ENCODE measurements at regions not wholly inside any gene's neighbourhood (a gene's known extent, or its start where the extent isn't known, plus 50 kb on each side); places are given as distances from the start of the nearest gene placed in this dataset.

GRCh38 chr9:129338724-129339430, 160.8 kb upstream of the IER5L start:
- no peak for DNase-seq

DNA sequence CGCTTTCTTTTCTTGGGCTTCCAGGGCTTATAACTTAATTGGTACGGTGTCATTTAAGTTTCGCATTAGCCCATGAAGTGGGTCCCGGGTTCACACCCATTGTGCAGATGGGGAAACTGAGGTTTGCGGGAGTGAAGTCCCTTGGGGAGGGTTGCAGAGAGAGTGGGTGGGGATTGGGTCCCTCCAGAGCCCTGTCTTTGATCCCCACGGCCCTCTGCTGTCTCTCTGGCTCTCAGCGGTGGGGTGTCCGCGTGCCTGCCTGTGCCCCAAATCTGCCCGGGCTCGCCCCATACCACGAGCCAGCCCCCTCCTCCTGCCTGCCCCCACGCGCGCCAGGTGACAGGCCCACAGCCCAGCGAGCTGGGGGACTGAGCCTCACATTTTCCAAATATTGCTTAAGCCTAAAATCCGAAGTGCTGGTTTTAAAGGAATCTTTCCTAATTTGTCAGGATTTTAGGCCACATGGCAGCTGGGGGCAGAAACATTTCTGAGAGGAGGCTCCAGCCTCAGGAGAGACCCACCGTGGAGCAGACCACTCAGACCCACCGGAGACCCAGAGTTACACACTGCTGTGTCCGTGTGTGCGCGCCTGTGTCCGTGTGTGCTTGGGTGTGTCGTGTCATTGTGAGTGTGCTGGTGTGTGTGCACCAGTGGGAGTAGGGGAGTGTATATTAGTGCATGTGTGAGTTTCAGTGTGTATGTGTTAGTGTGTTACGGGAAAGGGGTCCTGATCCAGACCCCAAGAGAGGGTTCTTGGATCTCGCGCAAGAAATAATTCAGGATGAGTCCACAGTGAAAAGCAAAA, 159.5 kb upstream of the IER5L start:
- DNase-seq = no peak

DNA sequence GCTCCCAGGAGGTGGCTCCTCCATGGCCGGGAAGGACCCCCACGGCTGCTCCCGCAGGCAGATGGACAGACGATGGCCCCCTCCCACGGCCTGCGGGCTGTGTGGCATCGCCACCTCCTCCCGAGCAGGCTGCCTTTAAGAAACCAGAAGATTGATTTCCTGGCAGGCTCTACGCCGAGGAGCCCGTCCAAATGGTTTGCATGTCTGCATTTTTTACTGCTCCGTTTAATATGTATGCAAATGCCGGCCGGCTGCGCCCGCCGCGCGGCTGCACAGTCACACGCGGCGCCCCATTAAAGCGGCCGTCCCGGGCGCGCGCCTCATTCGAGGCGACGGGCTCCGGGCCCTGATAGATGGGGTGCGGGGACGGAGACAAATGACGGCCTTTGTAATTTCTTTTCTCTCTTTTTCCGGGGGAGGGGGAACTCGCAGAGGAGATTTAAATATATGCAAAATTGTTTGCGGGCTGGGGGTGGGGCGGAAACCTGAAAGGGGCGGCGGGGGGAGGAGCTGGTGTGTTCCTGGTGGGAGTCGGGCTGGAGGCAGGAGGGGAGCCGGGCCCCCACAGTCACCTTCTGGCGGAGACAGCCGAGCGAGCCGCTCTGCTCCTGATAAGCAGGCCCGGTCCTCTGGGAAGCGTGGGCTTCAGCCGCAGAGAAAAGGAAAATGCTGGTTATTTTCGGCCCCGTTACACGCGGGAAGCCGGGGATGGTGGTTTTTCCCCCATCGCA, 158.7 kb upstream of the IER5L start:
- no peak for DNase-seq

- no peak for DNase-seq
Measured at GRCh38 chr9:129336130-129336528, 158.1 kb upstream of the IER5L start.

- DNase-seq = no peak
Measured at GRCh38 chr9:129335464-129336129, 157.5 kb upstream of the IER5L start.

GRCh38 chr9:129334105-129334935, 156.3 kb upstream of the IER5L start:
- DNase-seq = peak; percentile 64 to 86

GRCh38 chr9:129333617-129334104, 155.6 kb upstream of the IER5L start:
- peak in 1 of 2 experiments; percentile 80 for DNase-seq

DNA sequence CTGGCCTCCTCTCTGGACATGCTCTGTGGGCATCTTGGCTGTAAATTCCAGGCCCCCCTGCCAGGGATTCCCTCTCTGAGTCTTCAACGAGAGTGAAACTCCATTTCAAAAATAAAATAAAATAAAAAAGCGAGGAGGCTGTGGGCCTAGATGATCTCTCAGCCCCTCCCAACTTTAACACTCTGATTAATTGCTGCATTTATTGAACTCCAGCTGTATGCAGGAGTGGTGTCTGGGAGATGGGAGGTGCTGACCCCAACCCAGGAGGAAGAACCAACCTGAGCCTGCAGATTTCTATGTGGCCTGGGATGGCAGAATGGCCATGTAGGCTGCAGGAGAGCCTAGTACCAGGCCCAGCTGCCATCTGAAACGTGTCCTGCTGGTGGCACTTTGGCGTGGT, 154.5 kb upstream of the IER5L start:
- no peak for DNase-seq

DNA sequence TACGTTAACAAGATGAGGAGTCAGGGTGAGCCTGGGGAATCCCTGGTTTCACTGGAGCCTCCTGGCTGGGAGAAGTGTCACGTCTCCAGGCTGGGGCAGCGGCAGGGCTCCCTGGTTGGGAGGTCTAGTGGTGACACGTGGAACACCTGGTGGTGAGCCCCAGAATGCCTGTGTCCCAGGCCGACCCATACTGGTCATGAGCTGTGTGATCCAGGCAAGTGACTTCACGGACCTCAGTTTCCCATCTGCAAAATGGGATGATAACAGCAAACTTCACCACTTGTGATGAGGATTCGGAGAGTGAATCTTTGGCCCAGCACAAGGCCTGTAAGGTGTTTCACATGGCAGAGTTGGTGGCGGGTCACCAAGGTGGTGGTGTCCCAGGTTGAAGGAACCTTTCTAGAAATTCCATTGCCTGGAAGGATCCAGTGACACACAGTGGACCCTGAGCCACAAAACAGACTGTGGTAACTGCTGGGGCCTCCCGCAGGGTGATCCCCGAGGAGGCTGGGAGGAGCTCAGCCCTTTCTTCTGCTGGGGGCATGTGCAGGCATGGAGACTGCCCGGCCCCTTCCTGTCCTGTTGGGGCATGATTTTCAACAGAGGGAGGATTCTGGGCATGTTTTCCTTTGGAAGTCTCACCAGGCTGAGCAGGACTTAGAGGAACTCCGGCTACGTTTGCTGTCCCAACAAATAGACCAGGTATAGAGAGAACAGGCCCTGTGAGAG, 153.9 kb upstream of the IER5L start:
- DNase-seq = no peak

- no peak for DNase-seq
Measured at GRCh38 chr9:129331493-129331765, 153.4 kb upstream of the IER5L start.

GRCh38 chr9:129330711-129331492, 152.8 kb upstream of the IER5L start:
- DNase-seq = peak in 1 of 2 experiments; percentile 51

DNA sequence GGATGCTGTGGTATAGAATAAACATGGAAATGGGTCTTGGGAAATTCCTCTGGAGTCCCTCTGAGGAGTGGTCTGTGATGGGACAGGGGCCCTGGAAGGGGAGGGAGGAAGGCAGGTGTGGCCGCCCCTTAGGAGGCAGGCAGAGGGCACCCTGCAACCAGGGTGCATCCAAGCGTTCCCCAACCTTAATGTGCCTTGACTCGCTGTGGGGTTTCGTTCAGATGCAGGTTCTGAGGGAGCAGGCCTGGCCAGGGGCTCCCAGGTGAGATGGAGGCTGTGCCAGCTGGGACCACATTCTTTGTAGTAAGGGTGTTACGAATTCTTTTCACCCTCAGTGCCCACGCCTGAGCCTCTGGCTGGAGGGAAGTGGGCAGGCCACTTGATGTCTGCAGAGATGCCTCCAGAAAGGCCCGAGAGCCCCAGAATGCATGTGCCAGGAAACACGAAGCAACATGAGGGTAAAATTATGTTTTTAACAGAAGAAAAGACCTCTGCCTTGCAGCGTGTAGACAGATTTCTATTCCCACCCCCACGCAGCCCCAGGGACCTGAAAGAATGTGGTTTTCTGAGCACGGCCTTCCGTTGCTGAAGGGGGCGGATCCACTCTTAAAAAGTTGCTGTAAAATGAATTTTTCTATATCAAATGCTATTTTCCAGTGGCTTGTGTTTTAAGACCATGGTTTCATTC, 150.4 kb upstream of the IER5L start:
- no peak for DNase-seq

DNA sequence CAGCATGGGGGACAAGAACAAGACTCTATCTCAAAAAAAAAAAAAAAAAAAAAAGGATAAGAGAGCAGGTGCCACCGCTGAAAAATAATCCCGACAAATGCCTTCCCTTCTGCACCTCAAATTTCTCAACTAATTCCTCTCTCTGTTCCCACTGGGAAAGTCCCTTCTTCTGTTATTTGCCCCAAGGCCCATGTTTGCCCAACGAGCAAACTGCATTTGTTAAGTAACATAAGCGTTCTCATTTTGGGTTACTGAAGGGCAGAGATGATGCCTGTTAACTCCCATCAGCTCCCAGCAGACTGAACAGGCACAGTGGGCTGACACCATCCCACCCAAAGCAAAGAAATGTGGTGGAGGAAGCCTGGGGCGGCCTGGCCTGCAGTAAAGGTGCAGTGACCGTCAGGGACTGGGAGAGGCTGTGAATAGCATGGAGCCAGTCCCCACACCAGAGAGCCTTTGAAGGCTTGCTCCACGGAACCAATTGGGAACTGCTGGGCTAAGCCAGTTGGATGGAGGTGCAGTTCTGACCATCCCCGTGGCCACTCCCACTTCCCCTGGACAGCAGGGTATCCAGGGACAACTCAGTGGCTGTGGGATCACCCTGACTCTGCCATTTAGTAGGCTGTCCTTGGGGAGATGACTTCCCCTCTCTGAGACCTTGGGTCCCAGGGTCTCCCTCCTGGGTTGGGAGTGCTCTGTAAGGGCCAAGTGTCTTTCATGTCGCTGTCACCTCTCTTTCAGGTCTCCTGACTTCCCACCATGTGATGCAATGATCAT, 149.7 kb upstream of the IER5L start:
- no peak for DNase-seq

DNA sequence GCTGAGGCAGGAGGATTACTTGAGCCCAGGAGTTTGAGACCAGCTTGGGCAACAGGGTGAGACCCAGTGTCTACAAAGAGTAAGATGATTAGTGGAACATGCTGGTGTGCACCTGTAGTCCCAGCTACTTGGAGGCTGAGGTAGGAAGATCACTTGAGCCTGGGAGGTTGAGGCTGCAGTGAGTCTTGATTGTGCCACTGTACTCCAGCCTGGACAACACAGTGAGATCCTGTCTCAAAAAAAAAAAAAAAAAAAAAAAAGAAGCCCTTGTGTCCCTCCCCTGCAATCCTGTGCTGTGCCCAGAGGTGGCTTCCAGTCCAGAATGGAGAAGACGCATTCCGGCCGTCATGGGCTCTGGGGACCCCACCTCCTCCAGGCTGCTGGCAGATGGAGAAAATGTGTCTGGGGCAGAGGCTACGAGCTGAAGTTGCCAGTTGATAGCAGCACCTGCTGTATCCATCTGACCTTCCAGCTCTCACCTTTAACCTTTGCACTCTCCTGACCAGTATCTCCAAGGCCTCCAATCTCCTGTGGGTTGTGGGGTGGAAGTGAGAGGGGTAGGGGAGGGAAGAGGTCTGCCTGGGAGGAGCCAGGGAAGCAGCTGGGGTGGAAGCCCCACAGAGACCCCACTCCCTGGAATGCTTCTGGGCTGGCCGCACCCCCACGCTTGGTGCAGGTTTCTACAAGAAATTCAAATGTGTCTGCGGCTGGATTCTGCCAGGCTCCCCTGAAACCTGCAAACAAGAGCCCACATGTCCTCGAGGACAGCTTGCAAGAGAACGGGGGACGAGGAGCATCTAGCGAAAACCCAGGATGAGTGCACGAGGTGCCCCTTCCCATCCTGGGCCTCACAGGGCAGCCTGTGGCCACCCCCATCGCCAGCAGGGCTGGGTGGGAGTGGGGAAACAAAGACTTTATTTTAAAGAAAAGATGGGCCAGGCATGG, 148.3 kb upstream of the IER5L start:
- DNase-seq = no peak

GRCh38 chr9:129324808-129325502, 146.9 kb upstream of the IER5L start:
- no peak for DNase-seq

- no peak for DNase-seq
Measured at GRCh38 chr9:129323999-129324553, 146.0 kb upstream of the IER5L start.

GRCh38 chr9:129323376-129323998, 145.4 kb upstream of the IER5L start:
- DNase-seq = no peak
